ENCODE measurements at regions not wholly inside any gene's neighbourhood (a gene's known extent, or its start where the extent isn't known, plus 50 kb on each side); places are given as distances from the start of the nearest gene placed in this dataset.

DNA sequence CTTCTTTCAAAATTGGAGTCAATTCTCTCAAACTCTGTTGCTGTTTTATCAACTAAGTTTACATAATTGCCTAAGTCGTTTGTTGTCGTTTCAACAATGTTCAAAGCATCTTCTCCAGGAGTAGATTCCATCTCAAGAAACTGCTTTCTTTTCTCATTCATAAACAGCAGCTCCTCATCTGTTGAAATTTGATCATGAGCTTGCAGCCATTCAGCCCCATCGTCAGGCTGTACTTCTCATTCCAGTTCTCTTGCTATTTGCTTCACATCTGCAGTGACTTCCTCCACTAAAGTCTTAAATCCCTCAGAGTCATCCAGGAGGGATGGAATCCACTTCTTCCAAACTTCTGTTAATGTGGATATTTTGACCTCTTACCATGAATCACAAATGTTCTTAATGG is 230.6 kb downstream of the IRF8 start:
- no peak for TF ChIP-seq POLR2AphosphoS5 (IDR thresholded peaks at IDR 0.05; ENCODE audit: low read depth, low read length)
- TF ChIP-seq POLR2A (IDR thresholded peaks at IDR 0.05; ENCODE audit: low read depth, low read length), result no peak
- TF ChIP-seq PAX5 (IDR thresholded peaks at IDR 0.05; ENCODE audit: insufficient read depth, low read length, severe bottlenecking), result no peak
- TF ChIP-seq TAF1 (IDR thresholded peaks at IDR 0.05; ENCODE audit: low read depth, low read length), result no peak
